HL-60 (cell line): ENCODE measurements at regions not wholly inside any gene's neighbourhood (a gene's known extent, or its start where the extent isn't known, plus 50 kb on each side); places are given as distances from the start of the nearest gene placed in this dataset.

Source experiments
- DNase-seq, 2 experiments: peaks; one replicate each; pipeline ENCODE4 v3.0.0-alpha.2; 2010 to 2020; ENCODE audit warnings: low read depth in 1 of 2, low spot score in 1 of 2
- H3K27ac ChIP-seq: fragments of 250-450 bp; sonication (Bioruptor Pico); replicated peaks from 2 replicates; pipeline ENCODE4 v1.5.1; 2020; ENCODE audit warnings: mild to moderate bottlenecking, moderate library complexity
- H3K27me3 ChIP-seq: fragments of 250-450 bp; sonication (Bioruptor Pico); 2 replicates; pipeline ENCODE4 v1.5.1; 2021; ENCODE audit warnings: mild to moderate bottlenecking, moderate library complexity; ENCODE audit not compliant: insufficient read depth, poor library complexity, severe bottlenecking
- H3K4me3 ChIP-seq: replicated peaks from 2 replicates; pipeline ENCODE4 v1.5.1; 2011; ENCODE audit warnings: mild to moderate bottlenecking, control low read depth, low read length; ENCODE audit not compliant: insufficient read depth
- CTCF ChIP-seq: IDR thresholded peaks from one replicate; pipeline ENCODE4 v1.5.1; 2011; ENCODE audit warnings: low read length, control low read depth, inconsistent platforms; ENCODE audit not compliant: insufficient read depth
- GABPA ChIP-seq: IDR thresholded peaks from 2 replicates; pipeline ENCODE4 v1.6.1; 2012; ENCODE audit warnings: low read depth
- POLR2AphosphoS5 ChIP-seq: IDR thresholded peaks from 2 replicates; pipeline ENCODE4 v1.6.1; 2012; ENCODE audit warnings: low read depth
- REST ChIP-seq: IDR thresholded peaks from 2 replicates; pipeline ENCODE4 v1.6.1; 2012; ENCODE audit warnings: low read depth; ENCODE audit not compliant: insufficient replicate concordance
- SPI1 ChIP-seq: IDR thresholded peaks from 2 replicates; pipeline ENCODE4 v1.6.1; 2012; ENCODE audit warnings: low read depth, mild to moderate bottlenecking, borderline replicate concordance

- Histone ChIP-seq H3K4me3 (no peak overlapping the region), H3K27me3 (no peaks in the 10 kb centered on the region), H3K27ac (no peak overlapping the region)
- TF ChIP-seq SPI1 (no peak), GABPA (no peak), CTCF (no peak), REST (no peak), POLR2AphosphoS5 (no peak)
- no peak for DNase-seq
Observed at GRCh38 chr4:29540439-29541102, 1179.6 kb upstream of the PCDH7 start.

- DNase-seq, result no peak
- H3K27ac ChIP-seq, result no peak overlapping the region
- no peaks in the 10 kb centered on the region for H3K27me3 ChIP-seq
- TF ChIP-seq SPI1, result no peak
- no peak for TF ChIP-seq CTCF
- no peak for TF ChIP-seq POLR2AphosphoS5
- TF ChIP-seq REST, result no peak
- TF ChIP-seq GABPA, result no peak
- no peak overlapping the region for H3K4me3 ChIP-seq
Observed at GRCh38 chr4:29541757-29542156, 1178.4 kb upstream of the PCDH7 start.

GRCh38 chr4:29549342-29549741, 1170.8 kb upstream of the PCDH7 start:
- no peak for DNase-seq
- no peak overlapping the region for H3K4me3 ChIP-seq
- H3K27ac ChIP-seq, result no peak overlapping the region
- no peaks in the 10 kb centered on the region for H3K27me3 ChIP-seq
- TF ChIP-seq SPI1, result no peak
- no peak for TF ChIP-seq CTCF
- TF ChIP-seq POLR2AphosphoS5, result no peak
- TF ChIP-seq GABPA, result no peak
- no peak for TF ChIP-seq REST
